Glutamatergic neuron (in vitro differentiated cells): ENCODE measurements at regions not wholly inside any gene's neighbourhood (a gene's known extent, or its start where the extent isn't known, plus 50 kb on each side); places are given as distances from the start of the nearest gene placed in this dataset.

Experiments used
- DNase-seq: peaks from one replicate; pipeline ENCODE4 v3.0.0; 2022
- H3K27ac Mint-ChIP-seq: one replicate; pipeline ENCODE4 v1.8.0; 2020; ENCODE audit warnings: mild to moderate bottlenecking, mixed read lengths, inconsistent platforms; ENCODE audit not compliant: unreplicated experiment
- H3K27me3 Mint-ChIP-seq: one replicate; pipeline ENCODE4 v1.8.0; 2020; ENCODE audit warnings: mild to moderate bottlenecking, moderate library complexity, mixed read lengths, inconsistent platforms; ENCODE audit not compliant: unreplicated experiment
- H3K36me3 Mint-ChIP-seq: one replicate; pipeline ENCODE4 v1.8.0; 2020; ENCODE audit warnings: mild to moderate bottlenecking, mixed read lengths, inconsistent platforms; ENCODE audit not compliant: unreplicated experiment
- H3K4me1 Mint-ChIP-seq: one replicate; pipeline ENCODE4 v1.8.0; 2020; ENCODE audit warnings: mild to moderate bottlenecking, low read depth, mixed read lengths, inconsistent platforms; ENCODE audit not compliant: unreplicated experiment
- H3K4me3 Mint-ChIP-seq: one replicate; pipeline ENCODE4 v1.8.0; 2020; ENCODE audit warnings: mild to moderate bottlenecking, mixed read lengths, inconsistent platforms; ENCODE audit not compliant: unreplicated experiment
- H3K9me3 Mint-ChIP-seq: one replicate; pipeline ENCODE4 v1.8.0; 2020; ENCODE audit warnings: mild to moderate bottlenecking, moderate library complexity, mixed read lengths, inconsistent platforms; ENCODE audit not compliant: unreplicated experiment
- CTCF ChIP-seq: fragments of 200-600 bp; sonication (generic); IDR thresholded peaks from one replicate; pipeline ENCODE4 v1.5.0; 2021; ENCODE audit not compliant: partially characterized antibody, unreplicated experiment

DNA sequence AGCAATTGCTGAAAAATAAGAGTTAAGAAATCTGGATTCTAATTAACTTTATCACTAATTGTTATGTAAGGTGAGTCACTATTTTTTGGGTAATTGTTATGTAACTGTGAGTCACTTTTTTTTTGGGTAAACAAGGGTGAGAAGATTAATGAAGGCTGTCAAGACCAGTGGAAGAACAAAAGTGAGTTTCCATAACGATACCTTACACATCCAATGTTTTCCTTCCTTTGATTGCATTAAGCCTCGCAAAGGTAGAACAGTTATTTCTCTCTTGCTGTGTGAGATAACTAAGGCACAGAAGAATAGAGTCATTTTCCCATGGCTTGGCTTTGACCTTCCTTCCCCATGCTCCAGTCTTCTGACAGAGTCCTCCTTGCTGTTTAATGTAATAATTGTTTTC, 374.7 kb downstream of the DDX10 start:
- Mint-ChIP-seq H3K27me3 (no peaks in the 10 kb centered on the region), H3K4me1 (no peaks in the 10 kb centered on the region), H3K36me3 (no peaks in the 10 kb centered on the region), H3K27ac (no peak overlapping the region), H3K4me3 (no peak overlapping the region), H3K9me3 (peaks cover 2% of the 10 kb centered on the region)
- no peak for TF ChIP-seq CTCF
- DNase-seq = no peak

GRCh38 chr11:109040303-109040702, 375.4 kb downstream of the DDX10 start:
- H3K27ac Mint-ChIP-seq = no peak overlapping the region
- H3K9me3 Mint-ChIP-seq = peaks cover 2% of the 10 kb centered on the region
- no peaks in the 10 kb centered on the region for H3K4me1 Mint-ChIP-seq
- H3K4me3 Mint-ChIP-seq = no peak overlapping the region
- peak; percentile 13 for TF ChIP-seq CTCF
- H3K27me3 Mint-ChIP-seq = no peaks in the 10 kb centered on the region
- H3K36me3 Mint-ChIP-seq = no peaks in the 10 kb centered on the region
- peak; percentile 24 for DNase-seq

DNA sequence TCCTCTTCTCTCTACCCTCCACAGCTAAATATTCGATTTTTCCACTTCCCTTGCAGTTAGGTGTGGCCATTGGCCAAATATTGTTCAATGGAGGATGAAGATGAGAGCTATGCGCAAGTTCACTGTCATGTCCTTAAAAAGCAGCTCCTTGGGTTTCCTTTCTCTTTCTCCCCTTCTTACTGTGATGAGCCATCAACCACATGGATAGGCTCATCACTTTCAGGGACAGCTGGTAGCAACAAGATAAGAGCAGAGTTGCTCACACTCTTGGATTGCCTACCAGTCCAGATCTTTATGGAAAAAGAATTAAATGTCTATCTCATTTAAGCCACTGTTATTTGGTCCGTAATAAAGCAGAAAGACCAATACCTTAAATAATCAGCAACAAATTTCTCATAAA, 377.0 kb downstream of the DDX10 start:
- H3K36me3 Mint-ChIP-seq = no peaks in the 10 kb centered on the region
- no peak for TF ChIP-seq CTCF
- no peaks in the 10 kb centered on the region for H3K4me1 Mint-ChIP-seq
- peaks cover 3% of the 10 kb centered on the region for H3K27me3 Mint-ChIP-seq
- H3K4me3 Mint-ChIP-seq = no peak overlapping the region
- DNase-seq = no peak
- H3K27ac Mint-ChIP-seq = no peak overlapping the region
- peaks cover 2% of the 10 kb centered on the region for H3K9me3 Mint-ChIP-seq

DNA sequence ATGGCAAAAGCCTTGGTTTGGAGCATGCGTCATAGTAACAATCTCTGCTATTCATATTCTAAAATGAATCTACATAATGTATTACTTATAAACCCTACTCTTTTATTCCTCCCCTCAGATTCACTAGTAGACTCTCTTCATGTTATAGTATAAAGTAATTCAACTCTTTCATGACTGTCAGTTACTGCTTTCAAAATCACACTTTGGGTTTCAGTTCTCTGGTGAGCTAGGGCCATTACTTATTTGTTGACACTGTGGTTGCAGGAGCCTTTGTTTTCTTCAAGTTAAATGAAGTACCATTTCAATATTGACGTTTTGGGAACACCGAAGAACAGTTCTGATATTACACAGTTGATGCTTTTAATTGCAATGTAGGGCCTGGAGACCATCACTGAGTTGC, 378.4 kb downstream of the DDX10 start:
- H3K27me3 Mint-ChIP-seq = peaks cover 3% of the 10 kb centered on the region
- H3K4me3 Mint-ChIP-seq = no peak overlapping the region
- no peaks in the 10 kb centered on the region for H3K4me1 Mint-ChIP-seq
- no peaks in the 10 kb centered on the region for H3K36me3 Mint-ChIP-seq
- DNase-seq = no peak
- H3K9me3 Mint-ChIP-seq = peaks cover 3% of the 10 kb centered on the region
- no peak overlapping the region for H3K27ac Mint-ChIP-seq
- no peak for TF ChIP-seq CTCF

- peaks cover 3% of the 10 kb centered on the region for H3K27me3 Mint-ChIP-seq
- no peak for TF ChIP-seq CTCF
- H3K4me1 Mint-ChIP-seq = no peaks in the 10 kb centered on the region
- H3K9me3 Mint-ChIP-seq = peaks cover 1% of the 10 kb centered on the region
- H3K4me3 Mint-ChIP-seq = no peak overlapping the region
- H3K27ac Mint-ChIP-seq = no peak overlapping the region
- no peaks in the 10 kb centered on the region for H3K36me3 Mint-ChIP-seq
- DNase-seq = no peak
Measured at GRCh38 chr11:109046284-109046992, 375.6 kb upstream of the C11orf87 start.
